ENCODE measurements at regions not wholly inside any gene's neighbourhood (a gene's known extent, or its start where the extent isn't known, plus 50 kb on each side); places are given as distances from the start of the nearest gene placed in this dataset.

DNA sequence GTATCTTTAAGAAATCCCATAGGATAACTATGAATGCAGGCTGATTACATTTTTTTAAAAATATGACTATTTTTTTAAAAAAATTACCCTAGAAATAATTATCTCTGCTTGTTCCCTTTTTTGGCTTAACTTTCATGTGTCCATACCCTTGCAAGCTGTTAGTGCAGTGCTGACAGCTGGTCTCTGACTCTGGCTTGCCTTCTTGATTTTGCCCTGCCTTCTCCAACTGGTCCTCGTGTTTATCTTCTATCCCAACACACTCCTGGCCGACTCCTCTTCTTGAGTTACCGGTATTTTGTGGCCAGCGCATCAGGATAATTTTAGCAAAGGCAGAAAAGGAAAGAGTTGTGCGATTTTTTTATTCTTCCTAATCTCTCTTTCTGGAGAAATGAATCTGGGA lies 111.7 kb upstream of the STARD3NL start:
- TF ChIP-seq, protein P1, sequence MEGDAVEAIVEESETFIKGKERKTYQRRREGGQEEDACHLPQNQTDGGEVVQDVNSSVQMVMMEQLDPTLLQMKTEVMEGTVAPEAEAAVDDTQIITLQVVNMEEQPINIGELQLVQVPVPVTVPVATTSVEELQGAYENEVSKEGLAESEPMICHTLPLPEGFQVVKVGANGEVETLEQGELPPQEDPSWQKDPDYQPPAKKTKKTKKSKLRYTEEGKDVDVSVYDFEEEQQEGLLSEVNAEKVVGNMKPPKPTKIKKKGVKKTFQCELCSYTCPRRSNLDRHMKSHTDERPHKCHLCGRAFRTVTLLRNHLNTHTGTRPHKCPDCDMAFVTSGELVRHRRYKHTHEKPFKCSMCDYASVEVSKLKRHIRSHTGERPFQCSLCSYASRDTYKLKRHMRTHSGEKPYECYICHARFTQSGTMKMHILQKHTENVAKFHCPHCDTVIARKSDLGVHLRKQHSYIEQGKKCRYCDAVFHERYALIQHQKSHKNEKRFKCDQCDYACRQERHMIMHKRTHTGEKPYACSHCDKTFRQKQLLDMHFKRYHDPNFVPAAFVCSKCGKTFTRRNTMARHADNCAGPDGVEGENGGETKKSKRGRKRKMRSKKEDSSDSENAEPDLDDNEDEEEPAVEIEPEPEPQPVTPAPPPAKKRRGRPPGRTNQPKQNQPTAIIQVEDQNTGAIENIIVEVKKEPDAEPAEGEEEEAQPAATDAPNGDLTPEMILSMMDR (IDR thresholded peaks at IDR 0.05), result no peak
- TF ChIP-seq POLR2A (IDR thresholded peaks at IDR 0.05), result no peak
- TF ChIP-seq POLR2AphosphoS5 (IDR thresholded peaks at IDR 0.05), result no peak
- TF ChIP-seq EP300 (IDR thresholded peaks at IDR 0.05; ENCODE audit: low read depth), result no peak
